Inflammatory macrophage treated with lipopolysaccharide for 1 hour (primary cell): ENCODE measurements at regions not wholly inside any gene's neighbourhood (a gene's known extent, or its start where the extent isn't known, plus 50 kb on each side); places are given as distances from the start of the nearest gene placed in this dataset.
"Not testable (repeated sequence)": the region's sequence is repeated elsewhere in the genome, so short reads cannot be mapped to it uniquely, and the experiment has no call there.

Source experiments
- DNase-seq, 2 donors: peaks; one replicate each; pipeline ENCODE4 v3.0.0-alpha.2; 2020 to 2022

GRCh38 chr17:72458301-72458700 lies 337.5 kb downstream of the SOX9 start:
- no peak for DNase-seq

GRCh38 chr17:72460711-72461110 lies 339.9 kb downstream of the SOX9 start:
- DNase-seq = no peak

- DNase-seq = no peak
These were observed 340.9 kb downstream of the SOX9 start for GRCh38 chr17:72461757-72462156.

DNA sequence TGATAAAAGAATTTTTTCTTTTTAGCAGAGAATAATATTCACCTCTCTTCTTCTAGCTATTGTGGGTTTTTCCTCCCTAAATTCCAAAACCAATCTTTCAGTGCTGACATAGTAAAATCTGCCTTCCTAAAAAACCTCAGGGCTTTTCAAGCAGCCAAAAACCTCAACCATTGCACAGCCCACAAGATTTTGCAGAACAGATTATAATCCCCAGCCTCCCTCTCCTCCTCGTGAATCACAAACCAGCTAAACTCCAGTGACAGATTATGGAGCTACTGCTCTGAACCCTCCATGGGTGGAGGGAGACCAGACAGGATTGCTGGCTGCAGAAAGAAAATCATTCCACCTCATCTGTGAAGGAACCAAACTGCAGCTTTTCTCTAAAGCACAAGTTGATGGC lies 341.6 kb downstream of the SOX9 start:
- no peak for DNase-seq

GRCh38 chr17:72462814-72463213 lies 342.0 kb downstream of the SOX9 start:
- no peak for DNase-seq

DNA sequence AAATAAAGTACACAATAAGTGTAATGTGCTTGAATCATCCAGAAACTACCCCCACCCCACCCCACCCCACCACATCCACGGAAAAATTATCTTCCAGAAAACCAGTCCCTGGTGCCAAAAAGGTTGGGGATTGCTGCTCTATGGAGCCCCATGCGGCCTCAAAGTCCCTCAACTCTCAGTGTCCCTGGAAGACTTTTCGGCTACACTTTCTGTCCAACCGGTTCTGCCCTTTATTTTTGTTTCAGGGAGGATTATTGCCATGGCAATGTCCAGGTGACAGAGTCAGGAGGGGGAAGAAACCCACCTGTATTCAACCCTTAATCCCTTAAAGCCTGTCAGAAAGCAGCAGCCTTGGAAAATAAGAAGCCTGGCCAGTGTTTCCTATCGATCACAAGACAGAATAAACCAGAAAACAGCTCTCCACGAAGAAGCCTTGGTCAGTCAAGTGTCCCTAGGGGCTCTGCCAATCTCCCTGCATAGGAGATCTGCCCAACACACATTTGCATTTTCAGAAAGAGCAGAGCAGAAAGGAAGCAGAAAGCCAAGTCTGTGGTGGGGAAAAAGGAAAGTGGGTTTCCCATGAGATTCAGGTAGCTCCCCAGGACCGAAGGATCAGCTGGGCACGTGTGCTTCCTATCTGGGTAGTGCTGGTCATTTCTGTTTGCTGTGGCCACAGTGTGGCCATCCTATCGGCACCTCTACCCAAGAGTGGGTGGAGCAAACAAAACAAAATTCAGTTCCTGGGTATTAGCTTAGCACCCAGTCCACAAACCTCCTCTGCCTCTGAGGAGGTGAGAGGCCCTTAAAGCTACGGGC lies 342.7 kb downstream of the SOX9 start:
- no peak for DNase-seq

DNA sequence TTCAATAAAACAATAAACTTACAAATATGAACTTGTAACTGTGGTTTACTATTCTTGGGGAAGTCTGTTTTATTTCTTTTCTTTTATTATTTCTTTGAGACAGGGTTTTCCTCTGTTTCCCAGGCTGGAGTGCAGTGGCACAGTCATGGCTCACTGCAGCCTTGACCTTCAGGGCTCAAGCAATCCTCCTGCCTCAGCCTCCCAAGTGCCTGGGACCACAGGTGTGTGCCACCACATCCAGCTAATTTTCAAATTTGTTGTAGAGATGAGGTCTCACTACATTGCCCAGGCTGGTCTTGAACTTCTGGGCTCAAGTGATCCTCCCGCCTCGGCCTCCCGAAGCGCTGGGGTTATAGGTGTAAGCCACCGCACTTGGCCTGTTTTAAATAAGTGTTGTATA lies 343.4 kb downstream of the SOX9 start:
- not testable (repeated sequence) for DNase-seq

DNA sequence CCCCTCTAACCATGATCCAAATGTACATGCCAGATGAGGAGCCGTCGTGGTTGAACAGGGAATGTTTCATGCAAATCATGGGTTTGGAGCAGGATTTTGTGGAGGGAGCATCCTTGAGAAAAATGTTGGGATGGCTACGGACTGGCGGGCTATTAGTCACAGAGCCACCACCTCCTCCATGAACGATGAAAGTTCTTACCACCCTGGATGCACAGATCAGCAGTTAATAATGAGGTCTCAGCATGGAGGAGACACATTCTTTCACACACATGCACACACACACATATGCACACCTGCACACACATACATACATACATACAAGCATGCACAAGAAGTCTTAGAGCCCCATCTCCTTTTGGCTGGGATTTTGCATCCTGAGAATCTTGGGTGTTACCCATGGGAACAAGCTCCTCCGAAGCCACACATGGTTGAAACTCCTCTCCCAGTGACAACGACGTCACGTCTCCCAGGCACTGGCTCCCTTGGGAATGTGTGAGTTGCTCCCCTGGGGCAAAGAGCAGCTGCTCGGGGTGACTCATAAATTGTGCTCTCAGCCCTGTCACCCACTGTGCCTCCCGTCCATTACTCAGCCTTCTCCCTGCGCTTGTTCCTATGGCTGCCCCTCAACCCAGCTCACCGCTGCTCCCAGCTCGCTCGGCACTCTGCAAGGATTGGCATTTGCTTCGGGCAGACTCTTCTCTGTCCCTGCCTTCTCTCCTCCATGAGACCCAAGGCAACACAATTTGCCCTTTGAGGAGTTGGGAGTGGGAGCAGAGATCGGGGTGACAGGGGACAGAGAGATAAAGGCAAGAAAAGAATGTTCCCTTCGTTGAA lies 344.6 kb downstream of the SOX9 start:
- DNase-seq = no peak

DNA sequence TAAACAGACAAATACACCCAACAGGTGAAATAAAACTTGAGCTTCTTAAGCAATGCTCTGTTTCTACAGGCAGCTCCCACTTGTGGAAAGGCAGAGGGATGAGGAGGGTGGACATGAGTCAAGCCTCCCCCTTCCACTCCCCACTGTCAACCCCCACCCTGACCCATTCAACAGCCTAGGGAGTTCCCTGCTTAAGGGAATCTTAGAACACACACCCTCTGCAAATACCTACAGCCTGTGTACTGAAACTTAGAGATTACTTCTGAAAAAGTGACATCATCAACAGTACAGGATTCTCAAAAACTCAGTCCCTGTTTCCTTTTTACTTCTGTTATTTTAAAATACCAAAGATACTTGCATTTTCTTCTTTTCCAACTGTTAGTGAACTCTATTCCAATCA lies 345.4 kb downstream of the SOX9 start:
- no peak for DNase-seq

DNA sequence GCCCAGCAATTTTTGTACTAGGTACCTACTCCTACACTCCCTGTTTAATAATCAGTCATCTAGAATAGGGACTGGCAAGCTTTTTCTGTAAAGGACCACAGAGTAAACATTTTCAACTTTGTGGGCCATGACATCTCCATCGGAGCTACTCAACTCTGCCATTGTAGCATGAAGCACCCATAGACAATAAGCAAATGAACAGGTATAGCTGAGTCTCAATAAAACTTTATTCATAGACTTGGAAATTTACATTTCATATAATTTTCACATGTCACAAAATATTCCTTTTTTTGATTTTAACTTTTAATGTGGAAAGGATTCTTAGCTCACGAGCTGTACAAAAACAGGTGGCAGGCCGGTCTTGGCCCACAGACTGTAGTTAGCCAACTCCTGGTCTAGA lies 345.8 kb downstream of the SOX9 start:
- no peak for DNase-seq

DNA sequence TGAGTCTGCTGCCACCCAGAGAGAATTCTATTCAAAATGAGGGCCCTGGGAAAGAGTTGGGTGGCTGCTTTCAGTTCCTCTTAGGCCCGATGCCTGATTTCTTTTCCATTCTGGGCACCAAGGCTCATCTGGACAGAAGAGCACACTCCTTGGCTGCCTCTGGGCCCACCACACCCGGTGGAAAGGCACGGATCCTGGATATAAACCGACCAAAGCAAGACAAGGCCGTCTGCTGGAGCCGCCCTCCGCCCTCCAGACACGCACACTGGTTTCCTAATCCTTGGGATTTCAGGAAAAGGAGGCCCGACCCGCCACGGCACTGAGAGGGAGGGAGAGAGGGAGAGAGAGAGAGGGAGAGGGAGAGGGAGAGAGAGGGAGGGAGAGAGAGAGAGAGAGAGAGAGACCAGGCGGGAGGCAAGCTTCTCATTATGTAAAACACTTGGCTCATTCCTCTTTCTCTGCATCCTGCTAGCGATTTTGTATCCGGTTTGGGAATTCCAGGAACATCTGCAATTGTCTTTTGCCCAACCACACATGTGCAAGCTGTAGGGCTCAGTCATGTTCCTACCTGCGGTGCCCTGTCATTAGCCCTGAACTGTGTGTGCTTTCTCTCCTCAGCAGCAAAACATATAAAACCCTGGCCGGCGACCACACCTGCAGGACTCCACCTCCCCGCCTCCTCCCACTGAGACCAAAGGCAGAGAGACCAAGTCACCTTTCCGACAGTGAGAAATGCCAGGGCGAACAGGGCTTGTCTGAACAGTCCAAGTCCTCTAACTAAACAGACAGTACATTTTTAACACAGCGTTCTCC lies 347.2 kb downstream of the SOX9 start:
- DNase-seq = no peak

- DNase-seq = no peak
These were observed 348.0 kb downstream of the SOX9 start for GRCh38 chr17:72468841-72469240.

GRCh38 chr17:72470121-72470705 lies 349.4 kb downstream of the SOX9 start:
- no peak for DNase-seq

- no peak for DNase-seq
These were observed 349.9 kb downstream of the SOX9 start for GRCh38 chr17:72470734-72471133.

GRCh38 chr17:72471296-72471695 lies 350.5 kb downstream of the SOX9 start:
- DNase-seq = no peak

- DNase-seq = no peak
These were observed 351.3 kb downstream of the SOX9 start for GRCh38 chr17:72472106-72472505.

DNA sequence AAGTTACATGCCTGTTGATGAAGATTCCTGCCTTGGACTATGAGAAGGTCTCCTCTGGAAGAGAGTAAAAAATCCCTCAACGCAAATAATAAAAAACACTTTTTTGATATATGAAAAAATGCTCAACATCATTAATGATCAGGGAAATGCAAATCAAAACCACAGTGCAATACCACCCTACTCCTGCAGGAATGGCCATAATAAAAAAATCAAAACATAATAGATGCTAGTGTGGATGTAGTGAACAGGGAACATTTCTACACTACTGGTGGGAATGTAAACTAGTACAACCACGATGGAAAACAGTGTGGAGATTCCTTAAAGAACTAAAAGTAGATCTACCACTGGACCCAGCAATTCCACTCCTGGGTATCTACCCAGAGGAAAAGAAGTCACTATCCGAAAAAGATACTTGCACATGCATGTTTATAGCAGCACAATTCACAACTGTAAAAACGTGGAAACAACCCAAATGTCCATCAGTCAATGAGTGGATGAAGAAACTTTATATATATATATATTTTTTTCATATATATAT lies 352.1 kb downstream of the SOX9 start:
- DNase-seq = not testable (repeated sequence)

DNA sequence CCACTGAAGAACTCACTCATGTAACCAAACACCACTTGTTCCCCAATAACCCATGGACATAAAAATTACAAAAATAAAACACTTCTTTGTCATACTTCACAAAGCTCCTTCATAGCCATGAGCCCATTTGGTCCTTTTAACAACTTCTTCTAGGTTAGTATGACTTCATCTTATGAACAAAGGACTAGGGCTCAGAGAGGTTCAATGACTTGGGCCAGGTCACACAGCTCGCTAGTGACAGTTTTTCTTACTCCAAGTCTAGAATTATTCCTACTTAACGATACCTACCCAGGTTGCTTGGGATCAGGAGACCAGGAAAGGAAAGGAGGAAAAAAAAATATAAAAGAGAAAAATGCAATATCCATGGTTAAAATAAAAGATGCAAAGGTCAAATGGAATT lies 353.4 kb downstream of the SOX9 start:
- DNase-seq = no peak

DNA sequence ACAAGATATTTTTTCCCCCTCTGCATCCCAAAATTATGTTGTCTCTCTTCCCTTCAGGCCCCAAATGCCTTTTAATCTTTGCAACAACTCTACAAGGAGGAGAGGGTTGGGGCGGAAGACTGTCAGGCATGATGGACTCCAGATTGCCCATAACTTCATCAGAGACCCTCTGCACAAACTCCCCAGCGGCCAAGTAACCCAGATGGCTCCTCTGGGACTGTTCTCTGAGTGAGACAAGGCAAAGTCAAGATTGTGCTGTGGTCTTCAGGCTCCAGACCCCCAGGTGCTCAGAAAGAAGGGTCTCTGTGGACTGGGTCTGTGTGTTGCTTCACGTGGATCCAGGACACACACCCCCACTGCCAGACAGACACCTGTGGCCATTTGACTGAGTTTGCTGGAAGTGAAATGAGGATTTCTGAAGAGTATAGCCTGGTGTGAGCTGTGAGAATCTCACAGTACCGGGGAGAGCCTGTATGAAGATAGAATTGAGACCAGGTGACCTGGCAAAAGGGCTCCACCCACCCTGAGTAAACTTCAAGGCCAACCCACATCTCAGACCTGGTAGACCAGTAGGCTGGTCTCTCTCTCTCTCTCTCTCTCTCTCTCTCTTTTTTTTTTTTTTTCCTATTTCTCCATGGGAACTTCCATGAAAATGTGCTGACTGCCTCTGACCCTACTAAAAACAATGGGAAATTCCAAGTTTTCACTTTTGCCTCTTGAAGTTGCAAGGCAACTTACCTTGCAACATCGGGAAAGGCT lies 354.1 kb downstream of the SOX9 start:
- DNase-seq = peak; percentile 7 to 27

- no peak for DNase-seq
These were observed 355.3 kb downstream of the SOX9 start for GRCh38 chr17:72476134-72476533.

- no peak for DNase-seq
These were observed 355.8 kb downstream of the SOX9 start for GRCh38 chr17:72476575-72476986.

DNA sequence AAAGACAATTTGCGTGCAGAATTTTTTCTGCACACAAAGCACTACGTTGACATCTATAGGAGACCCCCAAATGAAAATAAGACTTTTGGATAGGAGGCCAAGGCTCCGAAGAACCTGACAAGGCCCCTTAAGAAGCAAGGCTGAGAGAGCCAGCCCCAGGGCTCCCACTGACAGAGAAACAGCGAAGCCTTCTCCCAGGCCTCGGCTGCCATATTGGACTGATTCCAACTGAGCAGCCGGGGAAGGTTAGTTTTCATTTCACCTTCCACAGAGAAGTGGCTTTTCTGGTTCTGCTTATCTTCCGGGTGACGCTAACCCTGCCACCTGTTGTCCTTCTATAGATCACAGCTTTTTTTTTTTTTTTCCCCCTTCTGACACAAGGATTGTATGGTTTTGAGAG lies 356.7 kb downstream of the SOX9 start:
- DNase-seq = no peak
